OCI-LY1 (cell line): ENCODE measurements at regions not wholly inside any gene's neighbourhood (a gene's known extent, or its start where the extent isn't known, plus 50 kb on each side); places are given as distances from the start of the nearest gene placed in this dataset.

ENCODE experiments used
- EZH2 ChIP-seq: fragments of 200-600 bp; sonication (generic), shearing (Covaris generic); IDR thresholded peaks from 2 replicates; pipeline ENCODE4 v1.8.0; 2017; ENCODE audit warnings: borderline replicate concordance, mixed run types, mild to moderate bottlenecking, antibody characterized with exemption, low read length, moderate library complexity, mixed read lengths
- TF ChIP-seq, protein P1 (sequence below): fragments of 200-600 bp; sonication (generic), shearing (Covaris generic); IDR thresholded peaks from 2 replicates; pipeline ENCODE4 v1.5.1; 2017; ENCODE audit warnings: mild to moderate bottlenecking, antibody characterized with exemption, low read length, moderate library complexity, mixed read lengths

DNA sequence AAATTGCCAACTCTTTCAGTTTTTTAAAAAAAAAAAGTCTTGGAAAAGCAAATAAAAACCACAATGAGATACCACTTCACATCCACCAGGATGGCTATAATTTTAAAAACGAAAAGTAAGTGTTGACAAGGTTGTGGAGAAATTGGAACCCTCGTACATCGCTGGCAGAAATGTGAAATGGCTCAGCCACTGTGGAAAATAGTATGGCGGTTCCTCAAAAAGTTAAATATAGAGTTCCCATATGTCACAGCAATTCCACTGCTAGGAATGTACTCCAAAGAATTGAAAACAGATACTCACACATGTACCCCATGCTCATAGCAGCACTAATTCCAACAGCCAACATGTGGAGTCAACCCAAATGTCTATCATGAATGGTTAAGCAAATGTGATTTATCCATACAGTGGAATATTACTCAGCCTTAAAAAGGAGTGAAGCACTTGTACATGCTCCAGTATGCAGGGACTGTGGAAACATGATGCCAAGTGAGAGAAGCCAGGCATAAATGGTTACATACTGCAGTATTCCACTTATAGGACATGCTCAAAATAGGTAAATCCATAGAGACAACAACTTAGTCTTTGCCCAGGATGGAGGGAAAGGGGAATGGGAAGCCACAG, 73.8 kb upstream of the PCSK6 start:
- TF ChIP-seq, protein P1, sequence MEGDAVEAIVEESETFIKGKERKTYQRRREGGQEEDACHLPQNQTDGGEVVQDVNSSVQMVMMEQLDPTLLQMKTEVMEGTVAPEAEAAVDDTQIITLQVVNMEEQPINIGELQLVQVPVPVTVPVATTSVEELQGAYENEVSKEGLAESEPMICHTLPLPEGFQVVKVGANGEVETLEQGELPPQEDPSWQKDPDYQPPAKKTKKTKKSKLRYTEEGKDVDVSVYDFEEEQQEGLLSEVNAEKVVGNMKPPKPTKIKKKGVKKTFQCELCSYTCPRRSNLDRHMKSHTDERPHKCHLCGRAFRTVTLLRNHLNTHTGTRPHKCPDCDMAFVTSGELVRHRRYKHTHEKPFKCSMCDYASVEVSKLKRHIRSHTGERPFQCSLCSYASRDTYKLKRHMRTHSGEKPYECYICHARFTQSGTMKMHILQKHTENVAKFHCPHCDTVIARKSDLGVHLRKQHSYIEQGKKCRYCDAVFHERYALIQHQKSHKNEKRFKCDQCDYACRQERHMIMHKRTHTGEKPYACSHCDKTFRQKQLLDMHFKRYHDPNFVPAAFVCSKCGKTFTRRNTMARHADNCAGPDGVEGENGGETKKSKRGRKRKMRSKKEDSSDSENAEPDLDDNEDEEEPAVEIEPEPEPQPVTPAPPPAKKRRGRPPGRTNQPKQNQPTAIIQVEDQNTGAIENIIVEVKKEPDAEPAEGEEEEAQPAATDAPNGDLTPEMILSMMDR, result no peak
- no peak for TF ChIP-seq EZH2
